Erythroblast (primary cell): ENCODE measurements at regions not wholly inside any gene's neighbourhood (a gene's known extent, or its start where the extent isn't known, plus 50 kb on each side); places are given as distances from the start of the nearest gene placed in this dataset.

Source experiments
- GATA1 ChIP-seq: IDR thresholded peaks from 2 replicates; pipeline ENCODE4 v1.6.1; 2011; ENCODE audit warnings: low read depth, mild to moderate bottlenecking, control low read depth, low read length, moderate library complexity
- POLR2A ChIP-seq: IDR thresholded peaks from 2 replicates; pipeline ENCODE4 v1.6.1; 2011; ENCODE audit warnings: mild to moderate bottlenecking, low read length

- TF ChIP-seq POLR2A (no peak), GATA1 (no peak)
These were observed 127.2 kb upstream of the TSC22D1 start for GRCh38 chr13:44703371-44703770.
